HepG2 (cell line): ENCODE measurements at regions not wholly inside any gene's neighbourhood (a gene's known extent, or its start where the extent isn't known, plus 50 kb on each side); places are given as distances from the start of the nearest gene placed in this dataset.
"Not testable (repeated sequence)": the region's sequence is repeated elsewhere in the genome, so short reads cannot be mapped to it uniquely, and the experiment has no call there.

Experiments used
- ATAC-seq: fragments of 200-7000 bp; cut with Tn5 transposase; 3 replicates; pipeline ENCODE4 v1.9.1; 2020; ENCODE audit warnings: mild to moderate bottlenecking, moderate library complexity
- BruUV-seq: library from RNA; stranded (reverse); fragments of 400-500 nt; replicated peaks from 2 replicates; lab custom pipeline; 2021; lab: Mats Ljungman, UMichigan
- CTCF ChIA-PET: fragments of 300-600 bp; formaldehyde crosslinking; extraction: SDS; loops from one replicate; lab custom pipeline; 2021; ENCODE audit warnings: low total read pairs, inconsistent platforms, low intra/inter-chr PET ratio; lab: Yijun Ruan, JAX
- POLR2A ChIA-PET: fragments of 350-600 bp; sonication (Branson Sonifier 250); formaldehyde crosslinking; loops from one replicate; lab custom pipeline; 2020; ENCODE audit warnings: antibody characterized with exemption, inconsistent platforms; lab: Yijun Ruan, JAX
- DNase-seq: peaks from one replicate; pipeline ENCODE4 v3.0.0-alpha.2; 2015; ENCODE audit warnings: low spot score
- FAIRE-seq: peaks from 3 replicates; lab custom pipeline; 2011; peaks lifted over from hg19 to GRCh38; lab: Jason Lieb, UNC
- H2AFZ ChIP-seq: one replicate; pipeline ENCODE4 v1.6.1; 2011; ENCODE audit warnings: low read length, inconsistent platforms
- H3K27ac ChIP-seq: fragments of 300-600 bp; 3 replicates; pipeline ENCODE4 v1.8.0; 2011; ENCODE audit warnings: mixed run types, mild to moderate bottlenecking, mixed read lengths, low read length, inconsistent platforms; ENCODE audit not compliant: insufficient read depth; ENCODE audit errors: extremely low read length
- H3K27me3 ChIP-seq, 2 experiments: fragments of 200-600 bp in 1 of 2; 2 replicates in 1 of 2; 3 replicates in 1 of 2; pipeline versions ENCODE4 v1.6.0 to v1.8.0; 2011; ENCODE audit warnings: low read length in 2 of 2, mild to moderate bottlenecking in 2 of 2, moderate library complexity in 2 of 2, inconsistent platforms in 1 of 2; ENCODE audit not compliant: insufficient read depth in 2 of 2, control insufficient read depth in 1 of 2
- H3K36me3 ChIP-seq, 2 experiments: fragments of 200-600 bp in 1 of 2; replicated peaks in 1 of 2; 2 replicates in 1 of 2; 3 replicates in 1 of 2; pipeline versions ENCODE4 v1.5.1 to v1.8.0; 2011; ENCODE audit warnings: low read length in 2 of 2, inconsistent platforms in 1 of 2; ENCODE audit not compliant: insufficient read depth in 2 of 2, control insufficient read depth in 1 of 2
- H3K4me1 ChIP-seq: 2 replicates; pipeline ENCODE4 v1.5.1; 2012; ENCODE audit warnings: low read length, inconsistent platforms; ENCODE audit not compliant: insufficient read depth
- H3K4me2 ChIP-seq: 2 replicates; pipeline ENCODE4 v1.6.0; 2011; ENCODE audit warnings: low read depth, low read length, inconsistent platforms
- H3K4me3 ChIP-seq, 3 experiments: fragments of 200-600 bp in 1 of 3; sonication (generic), shearing (Covaris generic) in 1 of 3; replicated peaks in 1 of 3; 2 replicates each; pipeline ENCODE4 v1.5.1; 2011 to 2016; ENCODE audit warnings: low read length in 3 of 3, inconsistent platforms in 2 of 3, low read depth in 2 of 3, mild to moderate bottlenecking in 2 of 3, control low read depth in 1 of 3, mixed read lengths in 1 of 3; ENCODE audit not compliant: insufficient read depth in 1 of 3
- H3K79me2 ChIP-seq: one replicate; pipeline ENCODE4 v1.6.1; 2011; ENCODE audit warnings: low read length, inconsistent platforms; ENCODE audit not compliant: insufficient read depth
- H3K9ac ChIP-seq: 2 replicates; pipeline ENCODE4 v1.6.0; 2011; ENCODE audit warnings: mild to moderate bottlenecking, low read depth, low read length, inconsistent platforms; ENCODE audit not compliant: insufficient read depth
- H3K9me3 ChIP-seq: 2 replicates; pipeline ENCODE4 v1.5.1; 2012; ENCODE audit warnings: mild to moderate bottlenecking, low read length
- H4K20me1 ChIP-seq: 2 replicates; pipeline ENCODE4 v1.6.0; 2011; ENCODE audit warnings: inconsistent platforms, mild to moderate bottlenecking, low read length, moderate library complexity; ENCODE audit not compliant: insufficient read depth
- FOSL1 ChIP-seq: sonication (generic); formaldehyde crosslinking; IDR thresholded peaks from 2 replicates; pipeline ENCODE4 v1.9.0; 2021; ENCODE audit warnings: missing genetic modification reagents, borderline replicate concordance
- GLI4 ChIP-seq: sonication (generic); formaldehyde crosslinking; IDR thresholded peaks from 2 replicates; pipeline ENCODE4 v1.5.1; 2020; ENCODE audit warnings: missing genetic modification reagents, mild to moderate bottlenecking, moderate library complexity, borderline replicate concordance
- ONECUT2 ChIP-seq: sonication (generic); formaldehyde crosslinking; IDR thresholded peaks from 2 replicates; pipeline ENCODE4 v1.4.0; 2020; ENCODE audit warnings: missing genetic modification reagents
- POLR2AphosphoS5 ChIP-seq: IDR thresholded peaks from 2 replicates; pipeline ENCODE4 v1.6.1; 2012; ENCODE audit warnings: low read depth, low read length
- ZKSCAN1 ChIP-seq: fragments of 150-350 bp; IDR thresholded peaks from 2 replicates; pipeline ENCODE4 v1.6.1; 2014; ENCODE audit warnings: low read length
- ZNF282 ChIP-seq: fragments of 450-650 bp; IDR thresholded peaks from 2 replicates; pipeline ENCODE4 v1.6.1; 2018; ENCODE audit not compliant: partially characterized antibody
- ZNF563 ChIP-seq: sonication (generic); formaldehyde crosslinking; IDR thresholded peaks from 2 replicates; pipeline ENCODE4 v1.8.0; 2022; ENCODE audit warnings: mild to moderate bottlenecking, moderate library complexity, missing genetic modification reagents
- ZNF678 ChIP-seq: sonication (generic); formaldehyde crosslinking; IDR thresholded peaks from 2 replicates; pipeline ENCODE4 v1.4.0; 2020; ENCODE audit warnings: mild to moderate bottlenecking, missing genetic modification reagents
- ZNF749 ChIP-seq: sonication (generic); formaldehyde crosslinking; IDR thresholded peaks from 2 replicates; pipeline ENCODE4 v1.8.0; 2022; ENCODE audit warnings: mild to moderate bottlenecking, missing genetic modification reagents, moderate library complexity, borderline replicate concordance
- WGBS: methylation state at CpG from one replicate; pipeline ENCODE4 v1.1.6; 2017; ENCODE audit warnings: low lambda C conversion rate; 5-methylcytosine and 5-hydroxymethylcytosine counted together
- in situ Hi-C: cut with HindIII; loops from 2 replicates; pipeline ENCODE4 v1.10.0; 2017; ENCODE audit warnings: low pct_unique_long_range_greater_than_20kb; ENCODE audit not compliant: extremely low pct_ligation_motif_present
- intact Hi-C: fragments of 100-400 bp; cut with micrococcal nuclease; formaldehyde crosslinking; loops from one replicate; pipeline ENCODE4 v1.10.0; 2022; ENCODE audit not compliant: unreplicated experiment
- TF ChIP-seq, protein P1 (sequence below): sonication (generic); formaldehyde crosslinking; conservative IDR thresholded peaks from 2 replicates; pipeline ENCODE4 v1.4.0; 2020; ENCODE audit warnings: missing genetic modification reagents
- TF ChIP-seq, protein P2 (sequence below): sonication (generic); formaldehyde crosslinking; IDR thresholded peaks from 2 replicates; pipeline ENCODE4 v1.4.0; 2020; ENCODE audit warnings: low read depth, missing genetic modification reagents
- TF ChIP-seq, protein P3 (sequence below): IDR thresholded peaks from 2 replicates; pipeline ENCODE4 v1.6.1; 2018; ENCODE audit warnings: missing genetic modification reagents

DNA sequence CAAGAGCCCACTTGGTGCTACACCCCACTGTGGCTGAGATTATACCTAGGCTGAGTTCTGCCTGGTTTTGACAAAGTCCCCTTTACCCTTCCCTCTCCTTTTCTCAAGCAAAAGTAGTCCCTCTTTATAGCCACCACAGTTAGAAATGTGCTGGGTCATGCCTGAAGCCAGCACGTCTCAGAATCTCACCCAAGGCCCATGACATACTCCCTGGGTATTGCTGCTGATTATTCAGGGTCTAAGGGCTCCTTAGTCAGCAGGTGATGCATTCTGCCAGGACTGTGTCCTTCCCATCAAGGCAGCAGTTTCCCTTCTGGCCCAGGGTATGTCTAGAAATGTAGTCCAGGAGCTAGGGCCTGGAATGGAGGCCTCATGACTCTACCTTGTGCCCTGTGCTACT, 67.3 kb upstream of the COX20 start (continued):
- TF ChIP-seq, protein P1, sequence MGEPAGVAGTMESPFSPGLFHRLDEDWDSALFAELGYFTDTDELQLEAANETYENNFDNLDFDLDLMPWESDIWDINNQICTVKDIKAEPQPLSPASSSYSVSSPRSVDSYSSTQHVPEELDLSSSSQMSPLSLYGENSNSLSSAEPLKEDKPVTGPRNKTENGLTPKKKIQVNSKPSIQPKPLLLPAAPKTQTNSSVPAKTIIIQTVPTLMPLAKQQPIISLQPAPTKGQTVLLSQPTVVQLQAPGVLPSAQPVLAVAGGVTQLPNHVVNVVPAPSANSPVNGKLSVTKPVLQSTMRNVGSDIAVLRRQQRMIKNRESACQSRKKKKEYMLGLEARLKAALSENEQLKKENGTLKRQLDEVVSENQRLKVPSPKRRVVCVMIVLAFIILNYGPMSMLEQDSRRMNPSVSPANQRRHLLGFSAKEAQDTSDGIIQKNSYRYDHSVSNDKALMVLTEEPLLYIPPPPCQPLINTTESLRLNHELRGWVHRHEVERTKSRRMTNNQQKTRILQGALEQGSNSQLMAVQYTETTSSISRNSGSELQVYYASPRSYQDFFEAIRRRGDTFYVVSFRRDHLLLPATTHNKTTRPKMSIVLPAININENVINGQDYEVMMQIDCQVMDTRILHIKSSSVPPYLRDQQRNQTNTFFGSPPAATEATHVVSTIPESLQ (CRISPR knock-in tag) = no peak
- no peak for TF ChIP-seq ZNF563 (CRISPR knock-in tag)
- no peak for TF ChIP-seq GLI4 (CRISPR knock-in tag)
- no peak for TF ChIP-seq ZKSCAN1
- no peak for TF ChIP-seq ZNF749 (CRISPR knock-in tag)

DNA sequence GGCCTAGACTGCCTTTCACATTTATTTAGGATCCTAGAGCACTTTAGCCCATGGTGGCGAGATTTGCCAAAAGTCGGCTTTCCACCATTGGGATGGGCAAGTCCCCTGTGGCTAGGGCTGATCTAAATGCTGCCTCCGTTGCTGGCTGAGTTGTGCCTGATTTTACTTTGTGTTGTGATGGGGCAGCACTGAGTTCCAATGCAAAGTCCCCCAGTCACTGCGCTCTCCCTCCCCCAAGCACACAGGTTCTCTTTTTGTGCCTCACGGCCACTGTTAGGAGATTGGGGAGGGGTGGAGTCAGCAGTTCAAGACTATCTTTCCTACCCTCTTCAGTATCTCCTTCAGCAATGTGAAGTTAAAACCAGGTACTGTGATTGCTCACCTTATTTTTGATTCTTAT, 66.7 kb upstream of the COX20 start:
- Histone ChIP-seq H3K4me3 (no peak overlapping the region), H2AFZ (no peak overlapping the region), H3K9me3 (no peaks in the 10 kb centered on the region), H3K9ac (no peak overlapping the region), H3K36me3 (no peaks in the 10 kb centered on the region), H3K4me1 (no peaks in the 10 kb centered on the region), H3K79me2 (no peaks in the 10 kb centered on the region), H3K27me3 (peaks cover 2 to 27% of the 10 kb centered on the region in 2 experiments; a peak in 4 of 5 replicates), H3K4me2 (no peak overlapping the region), H4K20me1 (no peaks in the 10 kb centered on the region), H3K27ac (no peak overlapping the region)
- 63% methylated on average over 5 of the region's 5 CpGs for WGBS
- no peak for ATAC-seq
- no peak for FAIRE-seq
- no peak for DNase-seq
- no TSS peak for BruUV-seq
- in situ Hi-C loops = no loop called here
- POLR2A ChIA-PET = no interaction called here
- no peak for TF ChIP-seq ZNF678
- TF ChIP-seq FOSL1 (CRISPR knock-in tag) = no peak
- no peak for TF ChIP-seq POLR2AphosphoS5
- TF ChIP-seq, protein P2, sequence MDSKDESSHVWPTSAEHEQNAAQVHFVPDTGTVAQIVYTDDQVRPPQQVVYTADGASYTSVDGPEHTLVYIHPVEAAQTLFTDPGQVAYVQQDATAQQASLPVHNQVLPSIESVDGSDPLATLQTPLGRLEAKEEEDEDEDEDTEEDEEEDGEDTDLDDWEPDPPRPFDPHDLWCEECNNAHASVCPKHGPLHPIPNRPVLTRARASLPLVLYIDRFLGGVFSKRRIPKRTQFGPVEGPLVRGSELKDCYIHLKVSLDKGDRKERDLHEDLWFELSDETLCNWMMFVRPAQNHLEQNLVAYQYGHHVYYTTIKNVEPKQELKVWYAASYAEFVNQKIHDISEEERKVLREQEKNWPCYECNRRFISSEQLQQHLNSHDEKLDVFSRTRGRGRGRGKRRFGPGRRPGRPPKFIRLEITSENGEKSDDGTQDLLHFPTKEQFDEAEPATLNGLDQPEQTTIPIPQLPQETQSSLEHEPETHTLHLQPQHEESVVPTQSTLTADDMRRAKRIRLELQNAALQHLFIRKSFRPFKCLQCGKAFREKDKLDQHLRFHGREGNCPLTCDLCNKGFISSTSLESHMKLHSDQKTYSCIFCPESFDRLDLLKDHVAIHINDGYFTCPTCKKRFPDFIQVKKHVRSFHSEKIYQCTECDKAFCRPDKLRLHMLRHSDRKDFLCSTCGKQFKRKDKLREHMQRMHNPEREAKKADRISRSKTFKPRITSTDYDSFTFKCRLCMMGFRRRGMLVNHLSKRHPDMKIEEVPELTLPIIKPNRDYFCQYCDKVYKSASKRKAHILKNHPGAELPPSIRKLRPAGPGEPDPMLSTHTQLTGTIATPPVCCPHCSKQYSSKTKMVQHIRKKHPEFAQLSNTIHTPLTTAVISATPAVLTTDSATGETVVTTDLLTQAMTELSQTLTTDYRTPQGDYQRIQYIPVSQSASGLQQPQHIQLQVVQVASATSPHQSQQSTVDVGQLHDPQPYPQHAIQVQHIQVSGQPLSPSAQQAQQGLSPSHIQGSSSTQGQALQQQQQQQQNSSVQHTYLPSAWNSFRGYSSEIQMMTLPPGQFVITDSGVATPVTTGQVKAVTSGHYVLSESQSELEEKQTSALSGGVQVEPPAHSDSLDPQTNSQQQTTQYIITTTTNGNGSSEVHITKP (CRISPR knock-in tag) = no peak
- TF ChIP-seq ZNF282 = no peak
- TF ChIP-seq, protein P3, sequence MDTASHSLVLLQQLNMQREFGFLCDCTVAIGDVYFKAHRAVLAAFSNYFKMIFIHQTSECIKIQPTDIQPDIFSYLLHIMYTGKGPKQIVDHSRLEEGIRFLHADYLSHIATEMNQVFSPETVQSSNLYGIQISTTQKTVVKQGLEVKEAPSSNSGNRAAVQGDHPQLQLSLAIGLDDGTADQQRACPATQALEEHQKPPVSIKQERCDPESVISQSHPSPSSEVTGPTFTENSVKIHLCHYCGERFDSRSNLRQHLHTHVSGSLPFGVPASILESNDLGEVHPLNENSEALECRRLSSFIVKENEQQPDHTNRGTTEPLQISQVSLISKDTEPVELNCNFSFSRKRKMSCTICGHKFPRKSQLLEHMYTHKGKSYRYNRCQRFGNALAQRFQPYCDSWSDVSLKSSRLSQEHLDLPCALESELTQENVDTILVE (CRISPR knock-in tag) = no peak
- TF ChIP-seq ONECUT2 (CRISPR knock-in tag) = no peak
- TF ChIP-seq, all 625 proteins: peak for 0
- CTCF ChIA-PET = no interaction called here
- intact Hi-C loops = no loop called here

DNA sequence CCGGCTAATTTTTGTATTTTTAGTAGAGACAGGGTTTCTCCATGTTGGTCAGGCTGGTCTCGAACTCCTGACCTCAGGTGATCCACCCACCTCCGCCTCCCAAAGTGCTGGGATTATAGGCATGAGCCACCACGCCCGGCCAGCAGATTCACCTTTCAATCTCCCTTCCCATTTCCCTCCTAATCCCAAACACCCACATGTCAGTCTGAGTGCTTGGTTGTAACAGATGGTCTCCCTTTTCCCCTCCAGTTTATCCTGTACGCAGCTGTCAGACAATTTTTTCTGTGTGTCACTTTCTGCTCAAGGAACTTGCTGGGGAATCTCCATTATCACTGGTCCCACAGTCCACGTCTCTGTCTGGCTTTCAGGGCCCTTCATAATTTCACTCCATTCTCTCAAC, 64.9 kb upstream of the COX20 start:
- ATAC-seq, H3K9ac ChIP-seq, H3K9me3 ChIP-seq, H3K4me3 ChIP-seq, POLR2A ChIA-PET, H3K4me1 ChIP-seq, DNase-seq, H2AFZ ChIP-seq, H3K79me2 ChIP-seq, in situ Hi-C loops, CTCF ChIA-PET, FAIRE-seq, BruUV-seq, H4K20me1 ChIP-seq, intact Hi-C loops, H3K27ac ChIP-seq, H3K36me3 ChIP-seq, H3K4me2 ChIP-seq: not testable (repeated sequence)
- 48% methylated on average over 7 of the region's 7 CpGs for WGBS
- H3K27me3 ChIP-seq = peaks cover 2 to 31% of the 10 kb centered on the region in 2 experiments; a peak in 4 of 5 replicates
